GM18520 (cell line): ENCODE measurements at regions not wholly inside any gene's neighbourhood (a gene's known extent, or its start where the extent isn't known, plus 50 kb on each side); places are given as distances from the start of the nearest gene placed in this dataset.

Source experiments
- ATAC-seq: cut with Tn5 transposase; IDR thresholded peaks from one replicate; pipeline ENCODE4 v1.9.1; 2021; ENCODE audit not compliant: unreplicated experiment

- ATAC-seq = no peak
Measured at GRCh38 chr2:176467595-176467994, 198.4 kb downstream of the MTX2 start.

- no peak for ATAC-seq
Measured at GRCh38 chr2:176468457-176469113, 199.3 kb downstream of the MTX2 start.

GRCh38 chr2:176470713-176471112, 201.5 kb downstream of the MTX2 start:
- no peak for ATAC-seq

GRCh38 chr2:176471949-176472348, 202.7 kb downstream of the MTX2 start:
- no peak for ATAC-seq

GRCh38 chr2:176473177-176473576, 203.9 kb downstream of the MTX2 start:
- no peak for ATAC-seq

- no peak for ATAC-seq
Measured at GRCh38 chr2:176473851-176474250, 204.6 kb downstream of the MTX2 start.

GRCh38 chr2:176477336-176477735, 208.1 kb downstream of the MTX2 start:
- ATAC-seq = no peak

- ATAC-seq = no peak
Measured at GRCh38 chr2:176479961-176480360, 210.7 kb downstream of the MTX2 start.

GRCh38 chr2:176482107-176482506, 212.9 kb downstream of the MTX2 start:
- ATAC-seq = no peak

GRCh38 chr2:176483476-176483875, 214.2 kb downstream of the MTX2 start:
- ATAC-seq = no peak

- no peak for ATAC-seq
Measured at GRCh38 chr2:176483901-176484568, 214.8 kb downstream of the MTX2 start.

- no peak for ATAC-seq
Measured at GRCh38 chr2:176484838-176485237, 215.6 kb downstream of the MTX2 start.

GRCh38 chr2:176488431-176488830, 219.2 kb downstream of the MTX2 start:
- ATAC-seq = no peak

- ATAC-seq = no peak
Measured at GRCh38 chr2:176490061-176490861, 221.0 kb downstream of the MTX2 start.

- ATAC-seq = peak; percentile 86
Measured at GRCh38 chr2:176491172-176491904, 222.1 kb downstream of the MTX2 start.

- no peak for ATAC-seq
Measured at GRCh38 chr2:176492583-176492982, 223.3 kb downstream of the MTX2 start.

GRCh38 chr2:176493226-176493825, 224.1 kb downstream of the MTX2 start:
- no peak for ATAC-seq

- no peak for ATAC-seq
Measured at GRCh38 chr2:176493909-176494308, 224.7 kb downstream of the MTX2 start.

GRCh38 chr2:176494949-176495353, 225.7 kb downstream of the MTX2 start:
- no peak for ATAC-seq

- ATAC-seq = no peak
Measured at GRCh38 chr2:176495826-176496225, 226.6 kb downstream of the MTX2 start.

- ATAC-seq = no peak
Measured at GRCh38 chr2:176496761-176497160, 227.5 kb downstream of the MTX2 start.
